ENCODE measurements at regions not wholly inside any gene's neighbourhood (a gene's known extent, or its start where the extent isn't known, plus 50 kb on each side); places are given as distances from the start of the nearest gene placed in this dataset.

- TF ChIP-seq ZNF331 (CRISPR knock-in tag; IDR thresholded peaks at IDR 0.05; ENCODE audit: low read depth), result no peak
- TF ChIP-seq ETS1 (IDR thresholded peaks at IDR 0.05), result no peak
- TF ChIP-seq EZH2 (IDR thresholded peaks at IDR 0.05; ENCODE audit: low read depth, unreplicated experiment), result no peak
- no peak for TF ChIP-seq CTCF (conservative IDR thresholded peaks at IDR 0.05; ENCODE audit: low read depth in 2 of 2)
- TF ChIP-seq EZH2phosphoT487 (IDR thresholded peaks at IDR 0.05; ENCODE audit: unreplicated experiment), result no peak
- TF ChIP-seq POLR2AphosphoS5 (IDR thresholded peaks at IDR 0.05; ENCODE audit: low read depth), result no peak
- TF ChIP-seq NANOG (IDR thresholded peaks at IDR 0.05; ENCODE audit: borderline replicate concordance), result no peak
These were observed 144.3 kb upstream of the ADAMTS9 start (continued) for GRCh38 chr3:64832098-64832497.

GRCh38 chr3:64830681-64831080, 142.9 kb upstream of the ADAMTS9 start:
- H3K36me3 Mint-ChIP-seq (ENCODE audit: low read depth), result no peaks in the 10 kb centered on the region
- H3K9me3 Mint-ChIP-seq, result no peaks in the 10 kb centered on the region
- H3K27me3 ChIP-seq (ENCODE audit: insufficient read depth), result no peaks in the 10 kb centered on the region
- no peak overlapping the region for H2AFZ ChIP-seq
- H3K79me2 ChIP-seq (replicated peaks; ENCODE audit: insufficient read depth), result no peaks in the 10 kb centered on the region
- peaks cover 5% of the 10 kb centered on the region for H3K4me1 ChIP-seq (ENCODE audit: insufficient read depth)
- H3K4me3 Mint-ChIP-seq, result no peak overlapping the region
- peaks cover 7% of the 10 kb centered on the region; the same call in 2 of the 3 replicates for H3K4me1 Mint-ChIP-seq
- no peak overlapping the region for H3K27ac ChIP-seq (ENCODE audit: low read depth)
- no peaks in the 10 kb centered on the region for H3K9me2 ChIP-seq (ENCODE audit: insufficient read depth)
- no peak overlapping the region for H3K27ac Mint-ChIP-seq
- H3K27me3 Mint-ChIP-seq (ENCODE audit: insufficient read depth, low read depth, poor library complexity), result peaks cover 3% of the 10 kb centered on the region
- H3K4me3 ChIP-seq, result no peak overlapping the region
- DNase-seq (ENCODE audit: low spot score), result no peak
- H4K20me1 ChIP-seq (replicated peaks; ENCODE audit: insufficient read depth), result no peaks in the 10 kb centered on the region
- TF ChIP-seq ZNF462 (CRISPR knock-in tag; IDR thresholded peaks at IDR 0.05), result no peak
- H3F3A ChIP-seq (replicated peaks; ENCODE audit: low read depth), result no peaks in the 10 kb centered on the region
- no peak for ATAC-seq
- no peaks in the 10 kb centered on the region for H3K36me3 ChIP-seq (ENCODE audit: insufficient read depth)
- H3K4me2 ChIP-seq, result no peak overlapping the region
